ENCODE measurements at regions not wholly inside any gene's neighbourhood (a gene's known extent, or its start where the extent isn't known, plus 50 kb on each side); places are given as distances from the start of the nearest gene placed in this dataset.
"Not testable (repeated sequence)": the region's sequence is repeated elsewhere in the genome, so short reads cannot be mapped to it uniquely, and the experiment has no call there.

GRCh38 chr13:90256746-90257145, 1090.7 kb upstream of the MIR17HG start:
- DNase-seq (ENCODE audit: low read depth): no peak

GRCh38 chr13:90258129-90258528, 1089.4 kb upstream of the MIR17HG start:
- DNase-seq (ENCODE audit: low read depth): no peak

- DNase-seq (ENCODE audit: low read depth): no peak
These were observed 1086.1 kb upstream of the MIR17HG start for GRCh38 chr13:90261343-90261742.

- no peak for DNase-seq (ENCODE audit: low read depth)
These were observed 1077.3 kb upstream of the MIR17HG start for GRCh38 chr13:90270226-90270625.

- no peak for DNase-seq (ENCODE audit: low read depth)
These were observed 1075.1 kb upstream of the MIR17HG start for GRCh38 chr13:90272356-90272755.

- no peak for DNase-seq (ENCODE audit: low read depth)
These were observed 1071.3 kb upstream of the MIR17HG start for GRCh38 chr13:90276216-90276615.

- not testable (repeated sequence) for DNase-seq (ENCODE audit: low read depth)
These were observed 1069.3 kb upstream of the MIR17HG start for GRCh38 chr13:90278231-90278630.

GRCh38 chr13:90281709-90282108, 1065.8 kb upstream of the MIR17HG start:
- no peak for DNase-seq (ENCODE audit: low read depth)

GRCh38 chr13:90287521-90287920, 1060.0 kb upstream of the MIR17HG start:
- DNase-seq (ENCODE audit: low read depth): no peak

- no peak for DNase-seq (ENCODE audit: low read depth)
These were observed 1053.6 kb upstream of the MIR17HG start for GRCh38 chr13:90293793-90294361.

- DNase-seq (ENCODE audit: low read depth): no peak
These were observed 1048.2 kb upstream of the MIR17HG start for GRCh38 chr13:90299238-90299637.

GRCh38 chr13:90300015-90300414, 1047.5 kb upstream of the MIR17HG start:
- no peak for DNase-seq (ENCODE audit: low read depth)

GRCh38 chr13:90302107-90302506, 1045.4 kb upstream of the MIR17HG start:
- DNase-seq (ENCODE audit: low read depth): no peak

- DNase-seq (ENCODE audit: low read depth): no peak
These were observed 1041.7 kb upstream of the MIR17HG start for GRCh38 chr13:90305796-90306195.

- no peak for DNase-seq (ENCODE audit: low read depth)
These were observed 1040.4 kb upstream of the MIR17HG start for GRCh38 chr13:90307136-90307535.

- no peak for DNase-seq (ENCODE audit: low read depth)
These were observed 1039.2 kb upstream of the MIR17HG start for GRCh38 chr13:90308249-90308648.

- DNase-seq (ENCODE audit: low read depth): no peak
These were observed 1035.6 kb upstream of the MIR17HG start for GRCh38 chr13:90311929-90312328.

- no peak for DNase-seq (ENCODE audit: low read depth)
These were observed 1032.4 kb upstream of the MIR17HG start for GRCh38 chr13:90315061-90315460.

- no peak for DNase-seq (ENCODE audit: low read depth)
These were observed 1026.8 kb upstream of the MIR17HG start for GRCh38 chr13:90320664-90321063.

GRCh38 chr13:90321281-90321931, 1026.1 kb upstream of the MIR17HG start:
- no peak for DNase-seq (ENCODE audit: low read depth)

GRCh38 chr13:90329641-90330040, 1017.8 kb upstream of the MIR17HG start:
- DNase-seq (ENCODE audit: low read depth): no peak

- DNase-seq (ENCODE audit: low read depth): no peak
These were observed 1015.5 kb upstream of the MIR17HG start for GRCh38 chr13:90331974-90332373.

- no peak for DNase-seq (ENCODE audit: low read depth)
These were observed 1011.0 kb upstream of the MIR17HG start for GRCh38 chr13:90336507-90336906.

- DNase-seq (ENCODE audit: low read depth): not testable (repeated sequence)
These were observed 1006.1 kb upstream of the MIR17HG start for GRCh38 chr13:90341348-90341747.

All from activated T-cell treated with anti-CD3 and anti-CD28 coated beads for 48 hours (primary cell).